Neuronal stem cell (in vitro differentiated cells): ENCODE measurements at regions not wholly inside any gene's neighbourhood (a gene's known extent, or its start where the extent isn't known, plus 50 kb on each side); places are given as distances from the start of the nearest gene placed in this dataset.
"Not testable (repeated sequence)": the region's sequence is repeated elsewhere in the genome, so short reads cannot be mapped to it uniquely, and the experiment has no call there.

Experiments used
- DNase-seq: peaks from one replicate; pipeline ENCODE4 v3.0.0-alpha.2; 2013; ENCODE audit warnings: low spot score
- H2AFZ ChIP-seq: one replicate; pipeline ENCODE4 v1.6.1; 2013; ENCODE audit warnings: mild to moderate bottlenecking, low read length, inconsistent platforms
- H2AK5ac ChIP-seq: 2 replicates; pipeline ENCODE4 v1.6.1; 2013; ENCODE audit warnings: low read depth, mild to moderate bottlenecking, inconsistent platforms, low read length, moderate library complexity, mixed read lengths
- H2BK120ac ChIP-seq: 2 replicates; pipeline ENCODE4 v1.6.1; 2013; ENCODE audit warnings: low read depth, mild to moderate bottlenecking, inconsistent platforms, low read length, moderate library complexity, mixed read lengths
- H2BK12ac ChIP-seq: one replicate; pipeline ENCODE4 v1.6.1; 2013; ENCODE audit warnings: low read length, inconsistent platforms
- H2BK15ac ChIP-seq: 2 replicates; pipeline ENCODE4 v1.6.1; 2013; ENCODE audit warnings: mild to moderate bottlenecking, low read length, inconsistent platforms, mixed read lengths
- H2BK5ac ChIP-seq: one replicate; pipeline ENCODE4 v1.6.1; 2013; ENCODE audit warnings: inconsistent platforms, mild to moderate bottlenecking, low read length, moderate library complexity
- H3K14ac ChIP-seq: one replicate; pipeline ENCODE4 v1.6.1; 2013; ENCODE audit warnings: low read length, inconsistent platforms
- H3K18ac ChIP-seq: 2 replicates; pipeline ENCODE4 v1.6.1; 2013; ENCODE audit warnings: low read length, inconsistent platforms
- H3K23ac ChIP-seq: 2 replicates; pipeline ENCODE4 v1.6.1; 2013; ENCODE audit warnings: low read depth, mild to moderate bottlenecking, mixed read lengths, low read length, inconsistent platforms; ENCODE audit not compliant: poor library complexity
- H3K27ac ChIP-seq: replicated peaks from 3 replicates; pipeline ENCODE4 v1.5.1; 2013; ENCODE audit warnings: low read length, inconsistent platforms
- H3K27me3 ChIP-seq, 3 experiments: 2 replicates each; pipeline ENCODE4 v1.6.1; 2013; ENCODE audit warnings: low read length in 3 of 3, mild to moderate bottlenecking in 2 of 3, inconsistent platforms in 1 of 3, low read depth in 1 of 3, mixed read lengths in 1 of 3, moderate library complexity in 1 of 3; ENCODE audit not compliant: control insufficient read depth in 3 of 3, insufficient read depth in 3 of 3
- H3K36me3 ChIP-seq, 2 donors: replicated peaks in 1 of 2; 2 replicates each; pipeline ENCODE4 v1.6.1; 2013; ENCODE audit warnings: low read length in 2 of 2; ENCODE audit not compliant: control insufficient read depth in 2 of 2, insufficient read depth in 2 of 2
- H3K4ac ChIP-seq: 2 replicates; pipeline ENCODE4 v1.6.1; 2013; ENCODE audit warnings: inconsistent platforms, mild to moderate bottlenecking, low read length, moderate library complexity
- H3K4me1 ChIP-seq, 2 donors: 1 replicate in 1 of 2; 2 replicates in 1 of 2; pipeline ENCODE4 v1.6.1; 2013; ENCODE audit warnings: low read length in 2 of 2, low read depth in 1 of 2; ENCODE audit not compliant: control insufficient read depth in 2 of 2, insufficient read depth in 1 of 2
- H3K4me2 ChIP-seq: one replicate; pipeline ENCODE4 v1.6.1; 2013; ENCODE audit warnings: mild to moderate bottlenecking, low read length, inconsistent platforms; ENCODE audit not compliant: insufficient read depth, poor library complexity, severe bottlenecking
- H3K4me3 ChIP-seq, 2 donors: 2 replicates each; pipeline ENCODE4 v1.5.1; 2013; ENCODE audit warnings: low read length in 2 of 2, mild to moderate bottlenecking in 2 of 2, inconsistent platforms in 1 of 2, moderate library complexity in 1 of 2
- H3K79me1 ChIP-seq: one replicate; pipeline ENCODE4 v1.6.1; 2013; ENCODE audit warnings: low read depth, mild to moderate bottlenecking, inconsistent platforms, low read length, moderate library complexity
- H3K9ac ChIP-seq: one replicate; pipeline ENCODE4 v1.6.1; 2013; ENCODE audit warnings: mild to moderate bottlenecking, low read depth, low read length, inconsistent platforms; ENCODE audit not compliant: poor library complexity
- H3K9me3 ChIP-seq, 2 donors: replicated peaks in 1 of 2; 2 replicates each; pipeline versions ENCODE3 to v1.6.1; 2013; ENCODE audit warnings: low read length in 2 of 2, mild to moderate bottlenecking in 2 of 2, inconsistent platforms in 1 of 2, low read depth in 1 of 2, mixed read lengths in 1 of 2, moderate library complexity in 1 of 2; ENCODE audit not compliant: control insufficient read depth in 2 of 2, insufficient read depth in 1 of 2
- H4K8ac ChIP-seq: one replicate; pipeline ENCODE4 v1.6.1; 2013; ENCODE audit warnings: low read depth, mild to moderate bottlenecking, inconsistent platforms, low read length, moderate library complexity
- H4K91ac ChIP-seq: one replicate; pipeline ENCODE4 v1.6.1; 2013; ENCODE audit warnings: low read length, low read depth, mild to moderate bottlenecking, inconsistent platforms; ENCODE audit not compliant: poor library complexity
- WGBS, 2 donors: extraction: QIAGEN DNeasy Blood & Tissue Kit; methylation state at CpG; one replicate each; pipeline ENCODE4 v1.1.7; 2013; ENCODE audit warnings: missing lambda C conversion rate in 2 of 2, mixed read lengths in 1 of 2; ENCODE audit not compliant: insufficient read length in 2 of 2, insufficient replicate concordance in 1 of 2; ENCODE audit errors: extremely low coverage in 2 of 2; 5-methylcytosine and 5-hydroxymethylcytosine counted together

GRCh38 chr12:60235261-60235660 is 639.4 kb downstream of the SLC16A7 start:
- WGBS, 2 donors, result no CpG with 5 or more reads among the region's 6 CpGs
- Histone ChIP-seq H3K27me3 (no peaks in the 10 kb centered on the region), H3K79me1 (no peaks in the 10 kb centered on the region), H2BK12ac (no peak overlapping the region), H3K9me3 (no peaks in the 10 kb centered on the region), H2AK5ac (no peak overlapping the region), H2AFZ (no peak overlapping the region), H3K9ac (no peak overlapping the region), H4K8ac (no peak overlapping the region), H3K4me3 (no peak overlapping the region), H3K18ac (no peak overlapping the region), H3K36me3 (no peaks in the 10 kb centered on the region), H3K4ac (no peak overlapping the region), H3K4me1 (no peaks in the 10 kb centered on the region), H3K23ac (no peak overlapping the region), H2BK120ac (no peak overlapping the region), H2BK15ac (no peak overlapping the region), H3K14ac (no peak overlapping the region), H4K91ac (no peak overlapping the region), H3K27ac (no peak overlapping the region), H2BK5ac (no peak overlapping the region), H3K4me2 (no peak overlapping the region)
- DNase-seq, result no peak

GRCh38 chr12:60236416-60236815 is 640.6 kb downstream of the SLC16A7 start:
- not testable (repeated sequence) for H3K4me1 ChIP-seq, H3K23ac ChIP-seq, H3K9ac ChIP-seq, H4K91ac ChIP-seq, H2BK12ac ChIP-seq, H2AK5ac ChIP-seq, H3K36me3 ChIP-seq, H2BK120ac ChIP-seq, H2AFZ ChIP-seq, DNase-seq, H2BK5ac ChIP-seq, H4K8ac ChIP-seq, H3K4ac ChIP-seq, H3K9me3 ChIP-seq, H3K14ac ChIP-seq, H3K18ac ChIP-seq, H3K27me3 ChIP-seq, H3K4me2 ChIP-seq, H3K79me1 ChIP-seq, H3K27ac ChIP-seq, H3K4me3 ChIP-seq, H2BK15ac ChIP-seq

- no peak overlapping the region for H3K27ac ChIP-seq
- no peak overlapping the region for H3K4me2 ChIP-seq
- no peak overlapping the region for H3K18ac ChIP-seq
- no peak overlapping the region for H3K9ac ChIP-seq
- DNase-seq, result no peak
- H2BK15ac ChIP-seq, result no peak overlapping the region
- no peaks in the 10 kb centered on the region for H3K9me3 ChIP-seq
- H3K23ac ChIP-seq, result no peak overlapping the region
- no peak overlapping the region for H4K8ac ChIP-seq
- H3K4ac ChIP-seq, result no peak overlapping the region
- no peak overlapping the region for H2BK12ac ChIP-seq
- no peak overlapping the region for H2BK120ac ChIP-seq
- no peak overlapping the region for H3K14ac ChIP-seq
- H2AK5ac ChIP-seq, result no peak overlapping the region
- no peak overlapping the region for H2AFZ ChIP-seq
- H2BK5ac ChIP-seq, result no peak overlapping the region
- H3K36me3 ChIP-seq, result no peaks in the 10 kb centered on the region
- no peak overlapping the region for H4K91ac ChIP-seq
- WGBS, 2 donors, result no CpG with 5 or more reads among the region's 2 CpGs
- H3K4me3 ChIP-seq, result no peak overlapping the region
- H3K79me1 ChIP-seq, result no peaks in the 10 kb centered on the region
- no peaks in the 10 kb centered on the region for H3K4me1 ChIP-seq
- H3K27me3 ChIP-seq, result no peaks in the 10 kb centered on the region
Observed at GRCh38 chr12:60240891-60241290, 645.1 kb downstream of the SLC16A7 start.

DNA sequence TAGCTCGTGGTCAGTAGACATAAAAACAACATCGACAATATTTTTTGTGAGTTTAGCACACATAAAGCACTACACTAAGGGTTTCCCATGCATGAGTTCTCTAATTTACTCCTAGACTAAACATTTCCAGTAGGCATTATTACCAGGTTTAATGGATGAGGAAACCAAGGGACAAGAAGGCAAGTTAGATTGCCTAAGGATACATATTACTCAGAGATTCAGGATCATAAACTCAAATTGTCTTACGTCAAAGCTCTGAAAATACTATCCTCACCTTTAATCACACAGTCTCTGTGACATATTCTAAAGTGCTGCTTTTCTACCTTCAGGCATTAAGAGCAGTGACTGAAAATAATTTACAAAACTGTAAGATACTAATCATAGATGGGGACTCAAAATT is 655.3 kb downstream of the SLC16A7 start:
- Histone ChIP-seq H4K8ac (no peak overlapping the region), H3K79me1 (no peaks in the 10 kb centered on the region), H3K14ac (no peak overlapping the region), H3K4ac (no peak overlapping the region), H2AK5ac (no peak overlapping the region), H3K9ac (no peak overlapping the region), H2AFZ (no peak overlapping the region), H3K9me3 (no peaks in the 10 kb centered on the region), H3K18ac (no peak overlapping the region), H3K27me3 (no peaks in the 10 kb centered on the region), H3K4me1 (no peaks in the 10 kb centered on the region), H2BK5ac (no peak overlapping the region), H3K36me3 (no peaks in the 10 kb centered on the region), H2BK15ac (no peak overlapping the region), H4K91ac (no peak overlapping the region), H3K23ac (no peak overlapping the region), H3K4me3 (no peak overlapping the region), H3K27ac (no peak overlapping the region), H3K4me2 (no peak overlapping the region), H2BK12ac (no peak overlapping the region), H2BK120ac (no peak overlapping the region)
- WGBS, 2 donors, result no CpG with 5 or more reads among the region's 3 CpGs
- no peak for DNase-seq
